ENCODE measurements at regions not wholly inside any gene's neighbourhood (a gene's known extent, or its start where the extent isn't known, plus 50 kb on each side); places are given as distances from the start of the nearest gene placed in this dataset.

DNA sequence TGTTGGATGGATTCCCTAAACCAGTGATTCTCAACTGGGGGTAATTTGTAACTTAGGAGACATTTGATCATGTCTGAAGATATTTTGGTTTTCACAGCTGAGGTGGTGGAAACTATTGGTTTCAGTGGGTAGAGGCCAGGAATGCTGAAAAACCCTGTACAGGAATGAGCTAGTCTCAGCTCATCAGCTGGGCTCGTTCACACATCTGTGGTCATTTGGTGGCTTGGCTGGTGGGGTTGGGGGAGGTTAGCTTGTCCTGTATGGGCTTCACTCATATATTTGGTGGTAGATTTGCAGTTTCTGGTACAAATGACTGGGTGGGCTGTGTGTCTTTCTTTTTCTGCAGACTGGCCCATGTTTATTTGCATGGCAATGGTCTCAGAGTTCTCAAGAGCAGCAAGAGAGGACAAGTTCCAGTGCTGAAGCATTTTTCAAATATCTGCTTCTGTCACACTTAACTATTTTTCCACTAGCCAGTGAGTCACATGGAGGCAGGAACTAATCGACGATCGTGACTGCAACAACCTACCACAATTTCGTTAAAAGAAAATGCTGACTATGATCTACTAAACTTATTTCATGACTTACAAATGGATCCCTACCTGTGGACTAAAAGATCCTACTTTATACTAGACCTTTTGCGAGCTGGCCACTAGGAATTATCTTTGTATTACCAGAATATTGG is 321.7 kb upstream of the PLXNA2 start:
- TF ChIP-seq, protein P1, sequence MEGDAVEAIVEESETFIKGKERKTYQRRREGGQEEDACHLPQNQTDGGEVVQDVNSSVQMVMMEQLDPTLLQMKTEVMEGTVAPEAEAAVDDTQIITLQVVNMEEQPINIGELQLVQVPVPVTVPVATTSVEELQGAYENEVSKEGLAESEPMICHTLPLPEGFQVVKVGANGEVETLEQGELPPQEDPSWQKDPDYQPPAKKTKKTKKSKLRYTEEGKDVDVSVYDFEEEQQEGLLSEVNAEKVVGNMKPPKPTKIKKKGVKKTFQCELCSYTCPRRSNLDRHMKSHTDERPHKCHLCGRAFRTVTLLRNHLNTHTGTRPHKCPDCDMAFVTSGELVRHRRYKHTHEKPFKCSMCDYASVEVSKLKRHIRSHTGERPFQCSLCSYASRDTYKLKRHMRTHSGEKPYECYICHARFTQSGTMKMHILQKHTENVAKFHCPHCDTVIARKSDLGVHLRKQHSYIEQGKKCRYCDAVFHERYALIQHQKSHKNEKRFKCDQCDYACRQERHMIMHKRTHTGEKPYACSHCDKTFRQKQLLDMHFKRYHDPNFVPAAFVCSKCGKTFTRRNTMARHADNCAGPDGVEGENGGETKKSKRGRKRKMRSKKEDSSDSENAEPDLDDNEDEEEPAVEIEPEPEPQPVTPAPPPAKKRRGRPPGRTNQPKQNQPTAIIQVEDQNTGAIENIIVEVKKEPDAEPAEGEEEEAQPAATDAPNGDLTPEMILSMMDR (IDR thresholded peaks at IDR 0.05) = no peak
- no peak overlapping the region for H3K4me3 ChIP-seq (replicated peaks in 1 of 3; ENCODE audit: low read depth in 2 of 3, low read length in 3 of 3)
- no peak overlapping the region for H3K9ac ChIP-seq (ENCODE audit: insufficient read depth, low read length, poor library complexity, severe bottlenecking)
- H2AFZ ChIP-seq (ENCODE audit: insufficient read depth, low read depth, low read length, poor library complexity, severe bottlenecking) = no peak overlapping the region
- Mint-ChIP-seq H3K36me3 (no peaks in the 10 kb centered on the region), H3K27ac (no peak overlapping the region), H3K4me3 (no peak overlapping the region), H3K4me1 (no peaks in the 10 kb centered on the region), H3K27me3 (ENCODE audit: low read depth in 3 of 3) (peaks cover 0 to 3% (median 0%) of the 10 kb centered on the region in 3 donors), H3K9me3 (peaks cover 0 to 8% (median 5%) of the 10 kb centered on the region in 7 donors)
- H3K9me3 ChIP-seq (replicated peaks in 1 of 2; ENCODE audit: control insufficient read depth in 1 of 2, insufficient read depth in 1 of 2, low read length in 2 of 2) = no peaks in the 10 kb centered on the region
- no peaks in the 10 kb centered on the region for H3K27me3 ChIP-seq (ENCODE audit: control insufficient read depth in 2 of 2, insufficient read depth in 2 of 2, low read length in 2 of 2)
- intact Hi-C loops (cut with micrococcal nuclease) = no loop called here
- H4K20me1 ChIP-seq (ENCODE audit: insufficient read depth, low read length) = no peaks in the 10 kb centered on the region
- no peak for DNase-seq
- H3K4me1 ChIP-seq (ENCODE audit: control insufficient read depth in 1 of 2, insufficient read depth in 2 of 2, low read length in 2 of 2) = no peaks in the 10 kb centered on the region
- WGBS (ENCODE audit: insufficient coverage) = 94% methylated on average over 5 of the region's 6 CpGs
- H3K27ac ChIP-seq (ENCODE audit: low read depth in 1 of 2, low read length in 2 of 2) = no peak overlapping the region
- H3K36me3 ChIP-seq (replicated peaks in 1 of 2; ENCODE audit: control insufficient read depth in 1 of 2, insufficient read depth in 2 of 2, low read length in 2 of 2) = no peaks in the 10 kb centered on the region
- H3K79me2 ChIP-seq (ENCODE audit: insufficient read depth, low read length) = no peaks in the 10 kb centered on the region
- H3K4me2 ChIP-seq (replicated peaks; ENCODE audit: extremely low read depth, low read length, poor library complexity, severe bottlenecking) = no peak overlapping the region

DNA sequence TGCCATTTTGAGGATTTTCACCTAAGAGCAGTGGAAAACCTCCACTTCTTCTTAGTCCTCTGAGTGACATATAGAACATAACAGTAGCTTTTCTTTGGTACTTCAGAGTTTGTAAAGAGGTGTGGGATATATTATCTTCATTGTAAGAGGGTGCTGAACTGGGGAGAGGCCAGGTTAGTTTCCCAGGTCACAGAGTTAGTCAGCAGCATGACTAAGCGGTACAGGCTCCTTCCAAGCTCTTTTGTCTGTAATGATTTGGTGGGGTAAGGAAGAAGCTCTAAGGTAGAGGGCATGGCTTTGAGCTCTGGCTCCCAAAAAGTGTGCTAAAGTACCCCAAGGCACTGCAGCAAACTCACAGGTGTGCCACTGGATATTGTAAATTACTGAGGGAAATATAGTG is 325.0 kb upstream of the PLXNA2 start:
- no peak overlapping the region for H3K4me2 ChIP-seq (replicated peaks; ENCODE audit: extremely low read depth, low read length, poor library complexity, severe bottlenecking)
- no peak overlapping the region for H3K27ac Mint-ChIP-seq
- H3K27ac ChIP-seq (ENCODE audit: low read depth in 1 of 2, low read length in 2 of 2) = no peak overlapping the region
- WGBS (ENCODE audit: insufficient coverage) = 89% methylated on average over 1 of the region's 1 CpG
- no peak overlapping the region for H3K4me3 ChIP-seq (replicated peaks in 1 of 3; ENCODE audit: low read depth in 2 of 3, low read length in 3 of 3)
- TF ChIP-seq, protein P1 (IDR thresholded peaks at IDR 0.05) = no peak
- H2AFZ ChIP-seq (ENCODE audit: insufficient read depth, low read depth, low read length, poor library complexity, severe bottlenecking) = no peak overlapping the region
- no peaks in the 10 kb centered on the region for H3K36me3 Mint-ChIP-seq
- no peaks in the 10 kb centered on the region for H4K20me1 ChIP-seq (ENCODE audit: insufficient read depth, low read length)
- DNase-seq = no peak
- H3K9me3 ChIP-seq (replicated peaks in 1 of 2; ENCODE audit: control insufficient read depth in 1 of 2, insufficient read depth in 1 of 2, low read length in 2 of 2) = no peaks in the 10 kb centered on the region
- H3K27me3 ChIP-seq (ENCODE audit: control insufficient read depth in 2 of 2, insufficient read depth in 2 of 2, low read length in 2 of 2) = no peaks in the 10 kb centered on the region
- no peaks in the 10 kb centered on the region for H3K4me1 ChIP-seq (ENCODE audit: control insufficient read depth in 1 of 2, insufficient read depth in 2 of 2, low read length in 2 of 2)
- H3K9ac ChIP-seq (ENCODE audit: insufficient read depth, low read length, poor library complexity, severe bottlenecking) = no peak overlapping the region
- no peak overlapping the region for H3K4me3 Mint-ChIP-seq
- intact Hi-C loops (cut with micrococcal nuclease) = no loop called here
- H3K4me1 Mint-ChIP-seq = no peaks in the 10 kb centered on the region
- H3K27me3 Mint-ChIP-seq (ENCODE audit: low read depth in 3 of 3) = peaks cover 0 to 3% (median 0%) of the 10 kb centered on the region in 3 donors
- no peaks in the 10 kb centered on the region for H3K36me3 ChIP-seq (replicated peaks in 1 of 2; ENCODE audit: control insufficient read depth in 1 of 2, insufficient read depth in 2 of 2, low read length in 2 of 2)
- H3K9me3 Mint-ChIP-seq = peaks cover 0 to 8% (median 5%) of the 10 kb centered on the region in 7 donors
- no peaks in the 10 kb centered on the region for H3K79me2 ChIP-seq (ENCODE audit: insufficient read depth, low read length)
